ENCODE measurements at regions not wholly inside any gene's neighbourhood (a gene's known extent, or its start where the extent isn't known, plus 50 kb on each side); places are given as distances from the start of the nearest gene placed in this dataset.

GRCh38 chr12:88377973-88378372 lies 202.3 kb downstream of the KITLG start:
- no peak overlapping the region for H3K4me3 ChIP-seq (ENCODE audit: low read depth, low read length)
- no peak for DNase-seq (ENCODE audit: low read depth)
- no peak for TF ChIP-seq CTCF (IDR thresholded peaks at IDR 0.05; ENCODE audit: low read depth, low read length, missing control alignments)

- H3K4me3 ChIP-seq (ENCODE audit: low read depth, low read length), result no peak overlapping the region
- no peak for TF ChIP-seq CTCF (IDR thresholded peaks at IDR 0.05; ENCODE audit: low read depth, low read length, missing control alignments)
- DNase-seq (ENCODE audit: low read depth), result no peak
Observed at GRCh38 chr12:88381466-88381865, 198.8 kb downstream of the KITLG start.

- H3K4me3 ChIP-seq (ENCODE audit: low read depth, low read length), result no peak overlapping the region
- no peak for TF ChIP-seq CTCF (IDR thresholded peaks at IDR 0.05; ENCODE audit: low read depth, low read length, missing control alignments)
- DNase-seq (ENCODE audit: low read depth), result no peak
Observed at GRCh38 chr12:88383405-88383804, 196.9 kb downstream of the KITLG start.

GRCh38 chr12:88388566-88389540 lies 191.4 kb downstream of the KITLG start:
- no peak for DNase-seq (ENCODE audit: low read depth)
- TF ChIP-seq CTCF (IDR thresholded peaks at IDR 0.05; ENCODE audit: low read depth, low read length, missing control alignments), result no peak
- no peak overlapping the region for H3K4me3 ChIP-seq (ENCODE audit: low read depth, low read length)

- no peak for TF ChIP-seq CTCF (IDR thresholded peaks at IDR 0.05; ENCODE audit: low read depth, low read length, missing control alignments)
- no peak for DNase-seq (ENCODE audit: low read depth)
- no peak overlapping the region for H3K4me3 ChIP-seq (ENCODE audit: low read depth, low read length)
Observed at GRCh38 chr12:88390811-88391210, 189.5 kb downstream of the KITLG start.

GRCh38 chr12:88391556-88391955 lies 188.7 kb downstream of the KITLG start:
- no peak overlapping the region for H3K4me3 ChIP-seq (ENCODE audit: low read depth, low read length)
- no peak for TF ChIP-seq CTCF (IDR thresholded peaks at IDR 0.05; ENCODE audit: low read depth, low read length, missing control alignments)
- no peak for DNase-seq (ENCODE audit: low read depth)

Measured in GM12864 (cell line).